ENCODE measurements at regions not wholly inside any gene's neighbourhood (a gene's known extent, or its start where the extent isn't known, plus 50 kb on each side); places are given as distances from the start of the nearest gene placed in this dataset.

- no peak overlapping the region for H3K9ac ChIP-seq (ENCODE audit: low read length)
- no peak overlapping the region for H2AFZ ChIP-seq (ENCODE audit: low read depth, low read length, poor library complexity, severe bottlenecking)
- RAD21 ChIA-PET (ENCODE audit: low non-redundant PET in 1 of 2, low total read pairs in 2 of 2, uncharacterized antibody in 2 of 2, unreplicated experiment in 2 of 2), result no interaction called here
- H3K4me3 ChIP-seq (replicated peaks in 1 of 2; ENCODE audit: low read depth in 1 of 2, low read length in 2 of 2), result no peak overlapping the region
- intact Hi-C loops (cut with micrococcal nuclease), result loop anchor here (5.0 to 10.0 kb wide), 2 partner anchors 259 to 703 kb away; no protein-coding TSS in a partner anchor
- no peak overlapping the region for H3K4me2 ChIP-seq (ENCODE audit: low read length)
- H3K27ac ChIP-seq (ENCODE audit: low read depth, low read length), result no peak overlapping the region
- ATAC-seq, result no peak
- CTCF ChIA-PET, result no interaction called here
- H3K79me2 ChIP-seq (ENCODE audit: insufficient read depth, low read length), result no peaks in the 10 kb centered on the region
- TF ChIP-seq RAD21 (IDR thresholded peaks at IDR 0.05; ENCODE audit: low read depth) (no peak), CTCF (IDR thresholded peaks at IDR 0.05 in 2 of 3, conservative IDR thresholded peaks at IDR 0.05 in 1 of 3; ENCODE audit: borderline replicate concordance in 1 of 3, insufficient read depth in 1 of 3, low read depth in 2 of 3, low read length in 2 of 3) (no peak), CEBPB (IDR thresholded peaks at IDR 0.05; ENCODE audit: low read depth) (no peak), YY1 (IDR thresholded peaks at IDR 0.05; ENCODE audit: extremely low read depth, insufficient replicate concordance, low read depth, low read length) (no peak), POLR2A (IDR thresholded peaks at IDR 0.05; ENCODE audit: borderline replicate concordance, extremely low read depth, insufficient read depth, insufficient read length) (no peak), SRF (IDR thresholded peaks at IDR 0.05; ENCODE audit: low read depth) (no peak), EGR1 (IDR thresholded peaks at IDR 0.05; ENCODE audit: low read depth) (no peak)
- TF ChIP-seq, protein P1, sequence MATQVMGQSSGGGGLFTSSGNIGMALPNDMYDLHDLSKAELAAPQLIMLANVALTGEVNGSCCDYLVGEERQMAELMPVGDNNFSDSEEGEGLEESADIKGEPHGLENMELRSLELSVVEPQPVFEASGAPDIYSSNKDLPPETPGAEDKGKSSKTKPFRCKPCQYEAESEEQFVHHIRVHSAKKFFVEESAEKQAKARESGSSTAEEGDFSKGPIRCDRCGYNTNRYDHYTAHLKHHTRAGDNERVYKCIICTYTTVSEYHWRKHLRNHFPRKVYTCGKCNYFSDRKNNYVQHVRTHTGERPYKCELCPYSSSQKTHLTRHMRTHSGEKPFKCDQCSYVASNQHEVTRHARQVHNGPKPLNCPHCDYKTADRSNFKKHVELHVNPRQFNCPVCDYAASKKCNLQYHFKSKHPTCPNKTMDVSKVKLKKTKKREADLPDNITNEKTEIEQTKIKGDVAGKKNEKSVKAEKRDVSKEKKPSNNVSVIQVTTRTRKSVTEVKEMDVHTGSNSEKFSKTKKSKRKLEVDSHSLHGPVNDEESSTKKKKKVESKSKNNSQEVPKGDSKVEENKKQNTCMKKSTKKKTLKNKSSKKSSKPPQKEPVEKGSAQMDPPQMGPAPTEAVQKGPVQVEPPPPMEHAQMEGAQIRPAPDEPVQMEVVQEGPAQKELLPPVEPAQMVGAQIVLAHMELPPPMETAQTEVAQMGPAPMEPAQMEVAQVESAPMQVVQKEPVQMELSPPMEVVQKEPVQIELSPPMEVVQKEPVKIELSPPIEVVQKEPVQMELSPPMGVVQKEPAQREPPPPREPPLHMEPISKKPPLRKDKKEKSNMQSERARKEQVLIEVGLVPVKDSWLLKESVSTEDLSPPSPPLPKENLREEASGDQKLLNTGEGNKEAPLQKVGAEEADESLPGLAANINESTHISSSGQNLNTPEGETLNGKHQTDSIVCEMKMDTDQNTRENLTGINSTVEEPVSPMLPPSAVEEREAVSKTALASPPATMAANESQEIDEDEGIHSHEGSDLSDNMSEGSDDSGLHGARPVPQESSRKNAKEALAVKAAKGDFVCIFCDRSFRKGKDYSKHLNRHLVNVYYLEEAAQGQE (IDR thresholded peaks at IDR 0.05; ENCODE audit: low read depth), result no peak
- no peaks in the 10 kb centered on the region for H3K36me3 ChIP-seq (ENCODE audit: control insufficient read depth in 1 of 2, insufficient read depth in 2 of 2, low read length in 2 of 2)
- H3K9me2 ChIP-seq (ENCODE audit: insufficient read depth), result no peaks in the 10 kb centered on the region
- POLR2A ChIA-PET, result no interaction called here
- no peaks in the 10 kb centered on the region for H3K9me3 ChIP-seq (ENCODE audit: control insufficient read depth in 1 of 2, insufficient read depth in 1 of 2, low read depth in 1 of 2, low read length in 2 of 2)
- H3K27me3 ChIP-seq (ENCODE audit: insufficient read depth, low read length), result no peaks in the 10 kb centered on the region
- BruUV-seq (replicated peaks), result no TSS peak
- no peak for DNase-seq (ENCODE audit: low read depth, low spot score)
- no peaks in the 10 kb centered on the region for H3K4me1 ChIP-seq (ENCODE audit: control insufficient read depth in 1 of 2, insufficient read depth in 2 of 2, low read length in 2 of 2)
- no peaks in the 10 kb centered on the region for H4K20me1 ChIP-seq (ENCODE audit: insufficient read depth)
Observed at GRCh38 chr14:38608244-38608643, 352.4 kb upstream of the CLEC14A start.

All from HCT116 (cell line).